ENCODE measurements at regions not wholly inside any gene's neighbourhood (a gene's known extent, or its start where the extent isn't known, plus 50 kb on each side); places are given as distances from the start of the nearest gene placed in this dataset.

GRCh38 chr4:3666263-3666662 lies 99.9 kb upstream of the ADRA2C start:
- CTCF ChIA-PET: no interaction called here
- 82% methylated on average over 4 of the region's 6 CpGs for WGBS (ENCODE audit: missing lambda C conversion rate)
- no peak for FAIRE-seq

DNA sequence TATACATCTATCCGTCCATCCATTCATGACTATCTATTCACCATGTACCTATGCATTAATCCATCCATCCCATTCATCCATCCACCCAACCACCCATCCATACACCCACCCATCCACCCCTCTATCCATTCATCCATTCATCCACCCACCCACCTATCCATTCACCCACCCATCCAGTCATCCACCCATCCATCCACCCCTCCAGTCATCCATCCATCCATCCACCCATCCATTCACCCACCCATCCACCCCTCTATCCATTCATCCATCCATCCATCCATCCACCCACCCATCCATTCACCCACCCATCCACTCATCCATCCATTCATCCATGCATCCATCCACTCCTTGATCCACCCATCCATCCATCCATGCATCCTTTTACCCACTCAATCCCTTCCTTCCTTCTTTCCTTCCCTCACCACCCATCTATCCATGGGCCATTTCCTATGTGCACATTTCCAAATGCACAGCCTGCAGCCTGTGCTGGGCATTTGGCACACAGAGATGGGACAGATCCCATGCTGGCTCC lies 100.8 kb upstream of the ADRA2C start:
- 23% methylated on average over 1 of the region's 1 CpG for WGBS (ENCODE audit: missing lambda C conversion rate)
- Histone ChIP-seq H3K4me3 (no peak overlapping the region), H3K27ac (no peak overlapping the region), H3K9me3 (no peaks in the 10 kb centered on the region), H3K4me2 (no peak overlapping the region), H3K4me1 (no peaks in the 10 kb centered on the region)
- no peak for ATAC-seq
- ChIA-PET POLR2A (no interaction called here), CTCF (no interaction called here)
- no peak for TF ChIP-seq USF2 (IDR thresholded peaks at IDR 0.05)
- TF ChIP-seq HEYL (CRISPR knock-in tag; IDR thresholded peaks at IDR 0.05): no peak
- no peak for TF ChIP-seq MYC (IDR thresholded peaks at IDR 0.05; ENCODE audit: borderline replicate concordance, low read length)
- TF ChIP-seq JUN (IDR thresholded peaks at IDR 0.05): no peak
- TF ChIP-seq NFE2L2 (conservative IDR thresholded peaks at IDR 0.05; ENCODE audit: low read length): no peak
- no peak for TF ChIP-seq CEBPB (IDR thresholded peaks at IDR 0.05)
- TF ChIP-seq EHMT2 (IDR thresholded peaks at IDR 0.05; ENCODE audit: low read depth): no peak
- no peak for TF ChIP-seq CBX8 (IDR thresholded peaks at IDR 0.05)
- no peak for TF ChIP-seq MAZ (IDR thresholded peaks at IDR 0.05; ENCODE audit: borderline replicate concordance, low read depth, low read length)
- TF ChIP-seq EP300 (IDR thresholded peaks at IDR 0.05): no peak
- TF ChIP-seq, protein P1, sequence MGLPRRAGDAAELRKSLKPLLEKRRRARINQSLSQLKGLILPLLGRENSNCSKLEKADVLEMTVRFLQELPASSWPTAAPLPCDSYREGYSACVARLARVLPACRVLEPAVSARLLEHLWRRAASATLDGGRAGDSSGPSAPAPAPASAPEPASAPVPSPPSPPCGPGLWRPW (IDR thresholded peaks at IDR 0.05): no peak
- no peak for TF ChIP-seq RCOR1 (IDR thresholded peaks at IDR 0.05; ENCODE audit: low read depth, low read length)
- TF ChIP-seq, protein P2, sequence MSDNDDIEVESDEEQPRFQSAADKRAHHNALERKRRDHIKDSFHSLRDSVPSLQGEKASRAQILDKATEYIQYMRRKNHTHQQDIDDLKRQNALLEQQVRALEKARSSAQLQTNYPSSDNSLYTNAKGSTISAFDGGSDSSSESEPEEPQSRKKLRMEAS (IDR thresholded peaks at IDR 0.05): no peak
- no peak for TF ChIP-seq HDAC2 (IDR thresholded peaks at IDR 0.05)
- TF ChIP-seq PHF8 (IDR thresholded peaks at IDR 0.05; ENCODE audit: borderline replicate concordance, low read depth): no peak
- TF ChIP-seq EHF (CRISPR knock-in tag; IDR thresholded peaks at IDR 0.05): no peak
- no peak for FAIRE-seq
- DNase-seq (ENCODE audit: low read depth in 1 of 2, low spot score in 1 of 2): no peak

More at GRCh38 chr4:3666263-3666662, 99.9 kb upstream of the ADRA2C start:
- peaks cover under 1% of the 10 kb centered on the region; the same call in 1 of the 3 replicates for H3K4me1 ChIP-seq
- ATAC-seq: no peak
- no peak overlapping the region for H3K4me3 ChIP-seq
- TF ChIP-seq BHLHE40 (IDR thresholded peaks at IDR 0.05; ENCODE audit: low read depth, low read length): no peak
- TF ChIP-seq HOXA7 (CRISPR knock-in tag; IDR thresholded peaks at IDR 0.05): no peak
- no peak for TF ChIP-seq CEBPB (IDR thresholded peaks at IDR 0.05)
- no peak for TF ChIP-seq EHMT2 (IDR thresholded peaks at IDR 0.05; ENCODE audit: low read depth)
- TF ChIP-seq CTCF (IDR thresholded peaks at IDR 0.05): no peak
- H3K27ac ChIP-seq: no peak overlapping the region
- no peak overlapping the region for H3K4me2 ChIP-seq
- H3K9me3 ChIP-seq: no peaks in the 10 kb centered on the region
- POLR2A ChIA-PET: no interaction called here
- DNase-seq (ENCODE audit: low read depth in 1 of 2, low spot score in 1 of 2): no peak

GRCh38 chr4:3663791-3664190 lies 102.4 kb upstream of the ADRA2C start:
- TF ChIP-seq EHF (CRISPR knock-in tag; IDR thresholded peaks at IDR 0.05) (no peak), TP53 (CRISPR knock-in tag; IDR thresholded peaks at IDR 0.05) (no peak), RNF2 (IDR thresholded peaks at IDR 0.05; ENCODE audit: borderline replicate concordance, low read depth) (no peak), PHF8 (IDR thresholded peaks at IDR 0.05; ENCODE audit: borderline replicate concordance, low read depth) (no peak), ZC3H11A (IDR thresholded peaks at IDR 0.05) (no peak), NPAS2 (CRISPR knock-in tag; IDR thresholded peaks at IDR 0.05; ENCODE audit: borderline replicate concordance) (no peak), EHMT2 (IDR thresholded peaks at IDR 0.05; ENCODE audit: low read depth) (no peak), NR3C1 (IDR thresholded peaks at IDR 0.05) (no peak), REST (IDR thresholded peaks at IDR 0.05) (no peak), JUNB (IDR thresholded peaks at IDR 0.05) (no peak)
- TF ChIP-seq, protein P3, sequence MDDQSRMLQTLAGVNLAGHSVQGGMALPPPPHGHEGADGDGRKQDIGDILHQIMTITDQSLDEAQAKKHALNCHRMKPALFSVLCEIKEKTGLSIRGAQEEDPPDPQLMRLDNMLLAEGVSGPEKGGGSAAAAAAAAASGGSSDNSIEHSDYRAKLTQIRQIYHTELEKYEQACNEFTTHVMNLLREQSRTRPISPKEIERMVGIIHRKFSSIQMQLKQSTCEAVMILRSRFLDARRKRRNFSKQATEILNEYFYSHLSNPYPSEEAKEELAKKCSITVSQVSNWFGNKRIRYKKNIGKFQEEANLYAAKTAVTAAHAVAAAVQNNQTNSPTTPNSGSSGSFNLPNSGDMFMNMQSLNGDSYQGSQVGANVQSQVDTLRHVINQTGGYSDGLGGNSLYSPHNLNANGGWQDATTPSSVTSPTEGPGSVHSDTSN (IDR thresholded peaks at IDR 0.05): no peak
- POLR2A ChIA-PET: no interaction called here
- CTCF ChIA-PET: no interaction called here
- Histone ChIP-seq H3K4me3 (no peak overlapping the region), H3K4me1 (no peaks in the 10 kb centered on the region), H3K27ac (no peak overlapping the region), H3K4me2 (no peak overlapping the region), H3K9me3 (no peaks in the 10 kb centered on the region)
- WGBS (ENCODE audit: missing lambda C conversion rate): 8% methylated on average over 4 of the region's 6 CpGs
- ATAC-seq (no peak; a peak in 2 of 6 replicates), DNase-seq (ENCODE audit: low read depth in 1 of 2, low spot score in 1 of 2) (no peak), FAIRE-seq (no peak)

All from A549 (cell line).